ENCODE measurements at regions not wholly inside any gene's neighbourhood (a gene's known extent, or its start where the extent isn't known, plus 50 kb on each side); places are given as distances from the start of the nearest gene placed in this dataset.

DNA sequence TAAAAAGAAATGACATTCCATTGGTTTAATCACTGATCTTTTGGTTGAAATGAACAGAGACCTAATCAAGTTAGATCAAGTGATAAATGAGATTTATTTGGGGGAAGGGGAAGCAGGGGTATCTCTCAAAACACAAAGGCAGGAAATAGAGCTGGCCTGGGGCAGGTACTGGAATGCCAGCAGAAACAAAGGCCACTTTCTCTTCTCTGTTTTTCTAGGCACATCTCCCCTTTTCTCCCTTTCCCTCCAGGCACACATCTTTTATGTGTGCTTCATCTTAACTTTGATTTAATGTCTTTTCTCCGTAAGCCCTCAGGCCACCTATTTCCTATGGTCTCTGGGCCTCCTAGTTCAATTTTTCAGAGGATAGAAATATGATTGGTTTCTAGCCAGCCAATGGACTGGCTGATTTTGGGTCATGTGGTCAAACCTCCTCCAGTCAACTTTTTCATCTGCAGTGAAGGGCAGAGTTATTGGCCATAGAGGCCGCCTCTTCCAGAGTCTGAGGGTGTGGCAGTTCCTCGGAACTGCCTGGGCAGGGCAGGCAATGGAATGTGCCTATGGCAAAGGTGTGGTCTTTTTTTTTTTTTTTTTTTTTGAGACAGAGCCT is 58.9 kb upstream of the FAM136A start:
- no peak for TF ChIP-seq CTCF (IDR thresholded peaks at IDR 0.05)
- Mint-ChIP-seq H3K9me3 (no peaks in the 10 kb centered on the region), H3K27ac (no peak overlapping the region), H3K27me3 (no peaks in the 10 kb centered on the region), H3K36me3 (ENCODE audit: low read depth) (no peaks in the 10 kb centered on the region), H3K4me1 (ENCODE audit: low read depth) (no peaks in the 10 kb centered on the region), H3K4me3 (no peak overlapping the region)
- DNase-seq (no peak), ATAC-seq (ENCODE audit: poor library complexity) (no peak)
- no peaks in the 10 kb centered on the region for H3K27me3 ChIP-seq (ENCODE audit: control insufficient read depth in 1 of 2, insufficient read depth in 2 of 2, low read length in 2 of 2)
- intact Hi-C loops (cut with DNase I, micrococcal nuclease), result no loop called here
- H3K27ac ChIP-seq (ENCODE audit: low read depth in 1 of 2, low read length in 2 of 2), result no peak overlapping the region
- H3K4me3 ChIP-seq (ENCODE audit: low read length), result no peak overlapping the region
- POLR2A ChIA-PET, result no interaction called here
- CTCF ChIA-PET, result no interaction called here
- no peaks in the 10 kb centered on the region for H3K9me3 ChIP-seq (ENCODE audit: control insufficient read depth in 1 of 2, insufficient read depth in 1 of 2, low read length in 2 of 2)
- no peaks in the 10 kb centered on the region for H3K36me3 ChIP-seq (ENCODE audit: insufficient read depth, low read length)
- H3K4me1 ChIP-seq (ENCODE audit: insufficient read depth, low read length), result no peaks in the 10 kb centered on the region

GRCh38 chr2:70357684-70358071 is 55.8 kb upstream of the FAM136A start:
- no peak overlapping the region for H3K4me3 ChIP-seq (ENCODE audit: low read length)
- no peak overlapping the region for H3K27ac ChIP-seq (ENCODE audit: low read depth in 1 of 2, low read length in 2 of 2)
- ChIA-PET CTCF (no interaction called here), POLR2A (no interaction called here)
- no peaks in the 10 kb centered on the region for H3K4me1 ChIP-seq (ENCODE audit: insufficient read depth, low read length)
- no peak overlapping the region for H3K27ac Mint-ChIP-seq
- no peaks in the 10 kb centered on the region for H3K36me3 Mint-ChIP-seq (ENCODE audit: low read depth)
- no peaks in the 10 kb centered on the region for H3K27me3 ChIP-seq (ENCODE audit: control insufficient read depth in 1 of 2, insufficient read depth in 2 of 2, low read length in 2 of 2)
- no peaks in the 10 kb centered on the region for H3K36me3 ChIP-seq (ENCODE audit: insufficient read depth, low read length)
- H3K9me3 ChIP-seq (ENCODE audit: control insufficient read depth in 1 of 2, insufficient read depth in 1 of 2, low read length in 2 of 2), result no peaks in the 10 kb centered on the region
- intact Hi-C loops (cut with DNase I, micrococcal nuclease), result no loop called here
- H3K9me3 Mint-ChIP-seq, result no peaks in the 10 kb centered on the region
- H3K27me3 Mint-ChIP-seq, result no peaks in the 10 kb centered on the region
- DNase-seq (no peak), ATAC-seq (ENCODE audit: poor library complexity) (no peak)
- no peak for TF ChIP-seq CTCF (IDR thresholded peaks at IDR 0.05)
- no peak overlapping the region for H3K4me3 Mint-ChIP-seq
- no peaks in the 10 kb centered on the region for H3K4me1 Mint-ChIP-seq (ENCODE audit: low read depth)

DNA sequence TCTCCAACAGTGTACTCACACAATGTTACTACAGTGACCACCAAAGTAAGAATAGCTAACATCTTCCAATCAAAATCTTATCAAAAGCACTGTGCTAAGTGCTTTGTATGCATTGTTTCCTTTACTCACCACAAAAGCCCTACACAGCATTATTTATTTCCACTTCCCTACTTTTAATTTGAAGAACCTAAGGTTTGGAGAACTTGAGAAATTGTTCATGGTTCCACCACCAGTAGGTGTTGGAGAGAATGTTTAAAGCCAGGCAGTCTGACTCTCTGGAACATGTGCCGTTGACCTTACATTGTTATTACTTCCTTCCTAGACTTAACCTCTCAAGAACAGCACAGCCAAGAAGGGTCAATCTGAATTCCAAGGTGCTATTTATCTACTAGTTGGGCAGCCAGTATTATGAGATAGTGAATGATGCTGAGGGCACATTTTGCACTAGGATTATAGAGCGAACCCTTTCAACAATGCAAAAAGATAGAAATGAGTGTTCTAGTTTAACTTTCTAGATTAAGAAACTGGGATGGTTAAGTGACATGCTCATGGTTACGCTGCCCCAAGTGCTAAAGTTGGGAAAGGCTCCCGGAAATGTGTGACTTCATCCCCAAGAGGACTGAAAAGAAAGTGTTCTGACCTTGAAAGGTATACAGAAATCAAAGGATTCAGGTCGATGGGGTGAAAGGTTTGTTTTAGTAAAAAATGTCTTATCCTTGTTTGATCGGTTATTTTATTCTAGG is 55.2 kb upstream of the FAM136A start:
- Histone ChIP-seq H3K27me3 (ENCODE audit: control insufficient read depth in 1 of 2, insufficient read depth in 2 of 2, low read length in 2 of 2) (no peaks in the 10 kb centered on the region), H3K4me3 (ENCODE audit: low read length) (no peak overlapping the region), H3K27ac (ENCODE audit: low read depth in 1 of 2, low read length in 2 of 2) (no peak overlapping the region), H3K36me3 (ENCODE audit: insufficient read depth, low read length) (no peaks in the 10 kb centered on the region), H3K9me3 (ENCODE audit: control insufficient read depth in 1 of 2, insufficient read depth in 1 of 2, low read length in 2 of 2) (no peaks in the 10 kb centered on the region), H3K4me1 (ENCODE audit: insufficient read depth, low read length) (no peaks in the 10 kb centered on the region)
- intact Hi-C loops (cut with DNase I, micrococcal nuclease), result no loop called here
- no peaks in the 10 kb centered on the region for H3K4me1 Mint-ChIP-seq (ENCODE audit: low read depth)
- ATAC-seq (ENCODE audit: poor library complexity) (no peak), DNase-seq (no peak)
- H3K9me3 Mint-ChIP-seq, result no peaks in the 10 kb centered on the region
- no peak overlapping the region for H3K4me3 Mint-ChIP-seq
- no peak for TF ChIP-seq CTCF (IDR thresholded peaks at IDR 0.05)
- ChIA-PET CTCF (no interaction called here), POLR2A (no interaction called here)
- no peak overlapping the region for H3K27ac Mint-ChIP-seq
- no peaks in the 10 kb centered on the region for H3K27me3 Mint-ChIP-seq
- no peaks in the 10 kb centered on the region for H3K36me3 Mint-ChIP-seq (ENCODE audit: low read depth)
